NT2/D1 (cell line): ENCODE measurements at regions not wholly inside any gene's neighbourhood (a gene's known extent, or its start where the extent isn't known, plus 50 kb on each side); places are given as distances from the start of the nearest gene placed in this dataset.

Source experiments
- YY1 ChIP-seq: IDR thresholded peaks from 2 replicates; pipeline ENCODE4 v1.6.1; 2011; ENCODE audit not compliant: insufficient read length, insufficient read depth
- ZNF274 ChIP-seq: IDR thresholded peaks from 2 replicates; pipeline ENCODE4 v1.6.1; 2011; ENCODE audit warnings: mild to moderate bottlenecking, low read depth, low read length

DNA sequence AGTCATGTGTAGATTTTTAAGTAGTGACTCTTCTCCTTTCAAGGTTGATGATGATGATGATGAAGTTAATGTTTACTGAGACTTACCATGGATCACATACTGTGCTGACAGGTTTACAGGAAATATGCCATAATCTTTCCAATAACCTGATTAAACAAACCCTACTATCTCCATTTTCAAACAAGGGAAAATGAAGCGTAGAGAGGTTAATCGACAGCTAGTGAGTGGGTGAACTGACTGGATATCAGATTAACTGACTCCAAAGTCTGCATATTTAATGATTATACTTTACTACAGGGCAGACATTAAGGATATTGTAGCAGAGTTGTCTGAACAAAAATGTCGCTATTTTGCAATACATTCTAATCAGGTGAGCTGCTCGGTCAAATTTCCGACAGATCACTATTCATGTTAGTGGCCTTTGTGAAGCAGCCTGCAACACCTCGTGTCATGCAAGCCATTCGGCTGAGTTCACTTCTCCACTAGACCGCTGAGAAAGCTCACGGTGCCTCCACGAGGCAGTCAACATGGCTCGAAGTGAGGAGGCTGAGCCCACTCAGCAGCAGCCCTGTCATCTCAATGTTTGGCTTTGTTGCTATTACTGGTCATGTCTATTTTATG lies 264.2 kb downstream of the NFKBIZ start:
- TF ChIP-seq YY1: no peak
- no peak for TF ChIP-seq ZNF274
